HCT116 (cell line): ENCODE measurements at regions not wholly inside any gene's neighbourhood (a gene's known extent, or its start where the extent isn't known, plus 50 kb on each side); places are given as distances from the start of the nearest gene placed in this dataset.

Source experiments
- ATAC-seq: fragments of 200-7000 bp; cut with Tn5 transposase; 2 replicates; pipeline ENCODE4 v1.9.1; 2020; ENCODE audit warnings: mild to moderate bottlenecking, moderate library complexity
- BruUV-seq: library from RNA; stranded (reverse); fragments of 400-500 nt; replicated peaks from 2 replicates; lab custom pipeline; 2021; lab: Mats Ljungman, UMichigan
- CTCF ChIA-PET: fragments of 300-600 bp; sonication (Branson Sonifier 250); formaldehyde crosslinking; loops from one replicate; lab custom pipeline; 2021; ENCODE audit warnings: antibody characterized with exemption; lab: Charles Lee
- POLR2A ChIA-PET: fragments of 300-600, 350-600 bp; sonication (Branson Sonifier 250); formaldehyde crosslinking; loops from one replicate; lab custom pipeline; 2021; ENCODE audit warnings: antibody characterized with exemption; lab: Charles Lee
- RAD21 ChIA-PET, 2 experiments: fragments of 300-600 bp; sonication (Branson Sonifier 250); formaldehyde crosslinking; loops; one replicate each; lab custom pipeline; 2023; ENCODE audit warnings: low total read pairs in 2 of 2; ENCODE audit not compliant: uncharacterized antibody in 2 of 2, unreplicated experiment in 2 of 2, low non-redundant PET in 1 of 2; lab: Charles Lee
- DNase-seq: peaks from one replicate; pipeline ENCODE4 v3.0.0-alpha.2; 2010; ENCODE audit warnings: low read depth, low spot score
- H2AFZ ChIP-seq: fragments of 200-600 bp; shearing (Covaris generic), sonication (generic); 2 replicates; pipeline ENCODE4 v1.6.1; 2017; ENCODE audit warnings: low read depth, mixed run types, mixed read lengths, antibody characterized with exemption, low read length; ENCODE audit not compliant: poor library complexity, severe bottlenecking
- H3K27ac ChIP-seq: 2 replicates; pipeline ENCODE4 v1.5.1; 2012; ENCODE audit warnings: low read depth, low read length
- H3K27me3 ChIP-seq: fragments of 200-600 bp; sonication (generic); 2 replicates; pipeline ENCODE4 v1.6.1; 2016; ENCODE audit warnings: mixed run types, low read length, mixed read lengths; ENCODE audit not compliant: insufficient read depth
- H3K36me3 ChIP-seq, 2 experiments: fragments of 200-500 bp in 1 of 2; fragments of 200-600 bp in 1 of 2; sonication (Bioruptor generic) in 1 of 2; sonication (generic) in 1 of 2; 2 replicates each; pipeline versions ENCODE4 v1.5.1 to v1.6.1; 2014 to 2016; ENCODE audit warnings: low read length in 2 of 2, inconsistent platforms in 1 of 2, mixed read lengths in 1 of 2, mixed run types in 1 of 2; ENCODE audit not compliant: insufficient read depth in 2 of 2, control insufficient read depth in 1 of 2
- H3K4me1 ChIP-seq, 2 experiments: fragments of 200-600 bp in 1 of 2; sonication (generic) in 1 of 2; 2 replicates each; pipeline versions ENCODE4 v1.5.1 to v1.6.1; 2012 to 2017; ENCODE audit warnings: low read length in 2 of 2, inconsistent platforms in 1 of 2, mild to moderate bottlenecking in 1 of 2, mixed read lengths in 1 of 2, mixed run types in 1 of 2, moderate library complexity in 1 of 2; ENCODE audit not compliant: insufficient read depth in 2 of 2, control insufficient read depth in 1 of 2
- H3K4me2 ChIP-seq: fragments of 200-600 bp; sonication (generic); 2 replicates; pipeline ENCODE4 v1.6.1; 2017; ENCODE audit warnings: mixed run types, low read length, mixed read lengths
- H3K4me3 ChIP-seq, 2 experiments: fragments of 200-600 bp in 1 of 2; sonication (generic) in 1 of 2; replicated peaks in 1 of 2; 2 replicates each; pipeline ENCODE4 v1.5.1; 2011 to 2016; ENCODE audit warnings: low read length in 2 of 2, control low read depth in 1 of 2, low read depth in 1 of 2, mild to moderate bottlenecking in 1 of 2, mixed read lengths in 1 of 2, mixed run types in 1 of 2
- H3K79me2 ChIP-seq: fragments of 200-600 bp; sonication (generic); 2 replicates; pipeline ENCODE4 v1.6.1; 2017; ENCODE audit warnings: mild to moderate bottlenecking, mixed run types, low read length, moderate library complexity, mixed read lengths; ENCODE audit not compliant: insufficient read depth
- H3K9ac ChIP-seq: fragments of 200-600 bp; sonication (generic); 2 replicates; pipeline ENCODE4 v1.6.1; 2016; ENCODE audit warnings: low read length, mixed read lengths
- H3K9me2 ChIP-seq: fragments of 200-600 bp; sonication (generic), shearing (Covaris generic); 2 replicates; pipeline ENCODE4 v1.6.1; 2017; ENCODE audit warnings: mixed run types, mild to moderate bottlenecking, moderate library complexity; ENCODE audit not compliant: insufficient read depth
- H3K9me3 ChIP-seq, 2 experiments: fragments of 200-500 bp in 1 of 2; fragments of 200-600 bp in 1 of 2; sonication (Bioruptor generic) in 1 of 2; sonication (generic) in 1 of 2; 2 replicates each; pipeline ENCODE4 v1.6.1; 2014 to 2017; ENCODE audit warnings: low read length in 2 of 2, mixed read lengths in 2 of 2, inconsistent platforms in 1 of 2, low read depth in 1 of 2, mild to moderate bottlenecking in 1 of 2, mixed run types in 1 of 2, moderate library complexity in 1 of 2; ENCODE audit not compliant: control insufficient read depth in 1 of 2, insufficient read depth in 1 of 2
- H4K20me1 ChIP-seq: fragments of 200-600 bp; sonication (generic), shearing (Covaris generic); 2 replicates; pipeline ENCODE4 v1.6.1; 2017; ENCODE audit warnings: mixed run types, mild to moderate bottlenecking, moderate library complexity; ENCODE audit not compliant: insufficient read depth
- CBX3 ChIP-seq: IDR thresholded peaks from 2 replicates; pipeline ENCODE4 v1.6.1; 2012; ENCODE audit warnings: low read depth
- CEBPB ChIP-seq: IDR thresholded peaks from 2 replicates; pipeline ENCODE4 v1.6.1; 2012; ENCODE audit warnings: low read depth
- EGR1 ChIP-seq: IDR thresholded peaks from 2 replicates; pipeline ENCODE4 v1.6.1; 2012; ENCODE audit warnings: low read depth
- ELF1 ChIP-seq: IDR thresholded peaks from 2 replicates; pipeline ENCODE4 v1.6.1; 2012; ENCODE audit warnings: low read depth, borderline replicate concordance
- EZH2 ChIP-seq: fragments of 200-600 bp; sonication (generic); IDR thresholded peaks from 2 replicates; pipeline ENCODE4 v1.6.1; 2017; ENCODE audit warnings: antibody characterized with exemption, mixed run types
- JUND ChIP-seq: IDR thresholded peaks from 2 replicates; pipeline ENCODE4 v1.6.1; 2012
- POLR2A ChIP-seq: IDR thresholded peaks from 2 replicates; pipeline ENCODE4 v1.7.0; 2011; ENCODE audit warnings: borderline replicate concordance; ENCODE audit not compliant: insufficient read depth, insufficient read length; ENCODE audit errors: extremely low read depth
- POLR2AphosphoS5 ChIP-seq: IDR thresholded peaks from 2 replicates; pipeline ENCODE4 v1.6.1; 2011; ENCODE audit warnings: mild to moderate bottlenecking, low read depth, low read length, moderate library complexity
- RAD21 ChIP-seq: IDR thresholded peaks from 2 replicates; pipeline ENCODE4 v1.6.1; 2012; ENCODE audit warnings: low read depth, mild to moderate bottlenecking
- SIN3A ChIP-seq: IDR thresholded peaks from 2 replicates; pipeline ENCODE4 v1.6.1; 2012; ENCODE audit warnings: low read depth
- SP1 ChIP-seq: IDR thresholded peaks from 2 replicates; pipeline ENCODE4 v1.6.1; 2012; ENCODE audit warnings: low read depth
- SRF ChIP-seq: IDR thresholded peaks from 2 replicates; pipeline ENCODE4 v1.6.1; 2012; ENCODE audit warnings: low read depth
- TCF7L2 ChIP-seq: IDR thresholded peaks from 2 replicates; pipeline ENCODE4 v1.7.0; 2011; ENCODE audit warnings: borderline replicate concordance, inconsistent platforms; ENCODE audit not compliant: insufficient read depth, insufficient read length; ENCODE audit errors: extremely low read depth
- ZBTB33 ChIP-seq: IDR thresholded peaks from 2 replicates; pipeline ENCODE4 v1.6.1; 2011; ENCODE audit warnings: mild to moderate bottlenecking, low read length, moderate library complexity; ENCODE audit not compliant: insufficient replicate concordance; ENCODE audit errors: extremely low read depth
- ZFX ChIP-seq: fragments of 450-650 bp; IDR thresholded peaks from 2 replicates; pipeline ENCODE4 v1.6.1; 2017
- ZNF274 ChIP-seq: fragments of 200-500 bp; sonication (Bioruptor generic); IDR thresholded peaks from 2 replicates; pipeline ENCODE4 v1.6.1; 2014; ENCODE audit warnings: mild to moderate bottlenecking, low read depth, low read length, inconsistent platforms
- intact Hi-C: fragments of 100-400 bp; cut with micrococcal nuclease; formaldehyde crosslinking; loops from 2 replicates; pipeline ENCODE4 v1.10.0; 2022
- TF ChIP-seq, protein P1 (sequence below), 3 experiments: fragments of 200-600 bp in 1 of 3; sonication (generic) in 1 of 3; IDR thresholded peaks in 2 of 3; conservative IDR thresholded peaks in 1 of 3; 2 replicates each; pipeline ENCODE4 v1.5.1; 2012 to 2017; ENCODE audit warnings: low read depth in 2 of 3, low read length in 2 of 3, antibody characterized with exemption in 1 of 3, borderline replicate concordance in 1 of 3, control low read depth in 1 of 3, mild to moderate bottlenecking in 1 of 3, mixed read lengths in 1 of 3, mixed run types in 1 of 3, moderate library complexity in 1 of 3; ENCODE audit not compliant: insufficient read depth in 1 of 3

DNA sequence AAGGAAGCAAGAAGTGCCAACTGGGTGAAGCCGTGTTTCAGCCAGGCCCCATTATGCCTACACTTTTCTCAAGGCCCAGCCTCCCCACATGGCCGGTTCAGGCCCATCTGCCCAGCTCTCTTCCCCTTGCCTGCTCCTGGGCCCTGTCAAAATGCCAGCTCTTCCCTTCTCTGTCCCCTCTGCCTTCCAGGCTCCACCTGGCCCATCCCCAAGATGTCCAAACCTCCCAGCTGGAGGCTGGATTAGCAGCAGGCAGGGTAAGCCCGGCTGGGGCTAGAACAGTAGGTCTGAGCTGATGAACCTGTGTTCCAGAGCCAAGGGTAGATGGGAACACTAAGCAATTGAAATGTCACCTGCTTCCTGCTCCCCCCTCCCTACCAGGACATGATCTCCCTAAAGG lies 64.1 kb upstream of the HSPA9 start:
- Histone ChIP-seq H3K27me3 (no peaks in the 10 kb centered on the region), H3K9me3 (no peaks in the 10 kb centered on the region), H3K9ac (no peak overlapping the region), H3K4me3 (no peak overlapping the region), H3K9me2 (no peaks in the 10 kb centered on the region), H3K36me3 (no peaks in the 10 kb centered on the region), H3K4me2 (no peak overlapping the region), H3K4me1 (peaks cover 3 to 8% of the 10 kb centered on the region in 2 experiments; a peak in 3 of 4 replicates), H2AFZ (no peak overlapping the region), H4K20me1 (no peaks in the 10 kb centered on the region), H3K27ac (no peak overlapping the region), H3K79me2 (no peaks in the 10 kb centered on the region)
- POLR2A ChIA-PET, result interaction anchor here (0.5 to 0.6 kb wide), 2 partner anchors 60 to 126 kb away, joined by 3 read pairs; no protein-coding TSS in a partner anchor
- intact Hi-C loops, result no loop called here
- BruUV-seq, result no TSS peak
- DNase-seq (no peak), ATAC-seq (no peak)
- TF ChIP-seq SIN3A (no peak), CBX3 (no peak), ZFX (no peak), ELF1 (no peak), SRF (no peak), EZH2 (no peak)
- RAD21 ChIA-PET, result interaction anchor here in 1 of 2 experiments (1.0 to 1.2 kb wide), 2 partner anchors 10 to 211 kb away, joined by 3 read pairs; no protein-coding TSS in a partner anchor
- CTCF ChIA-PET, result no interaction called here

- ATAC-seq (no peak), DNase-seq (no peak)
- H3K27ac ChIP-seq, result no peak overlapping the region
- no peaks in the 10 kb centered on the region for H3K27me3 ChIP-seq
- no peak overlapping the region for H3K9ac ChIP-seq
- no peaks in the 10 kb centered on the region for H3K9me3 ChIP-seq
- H3K9me2 ChIP-seq, result no peaks in the 10 kb centered on the region
- BruUV-seq, result no TSS peak
- intact Hi-C loops, result no loop called here
- no peaks in the 10 kb centered on the region for H3K36me3 ChIP-seq
- no peak overlapping the region for H3K4me2 ChIP-seq
- no peaks in the 10 kb centered on the region for H3K79me2 ChIP-seq
- CTCF ChIA-PET, result interaction anchor here (1.2 kb wide), 1 partner anchor 152 kb away, joined by 3 read pairs; no protein-coding TSS in a partner anchor
- H2AFZ ChIP-seq, result no peak overlapping the region
- peaks cover 3 to 17% of the 10 kb centered on the region in 2 experiments; a peak in 3 of 4 replicates for H3K4me1 ChIP-seq
- POLR2A ChIA-PET, result no interaction called here
- no peak overlapping the region for H3K4me3 ChIP-seq
- RAD21 ChIA-PET, result interaction anchor here in 1 of 2 experiments (0.7 kb wide), 1 partner anchor 295 kb away, joined by 3 read pairs; no protein-coding TSS in a partner anchor
- no peaks in the 10 kb centered on the region for H4K20me1 ChIP-seq
- no peak for TF ChIP-seq ZNF274
- no peak for TF ChIP-seq CEBPB
- TF ChIP-seq POLR2AphosphoS5, result no peak
- no peak for TF ChIP-seq RAD21
- TF ChIP-seq EGR1, result no peak
- no peak for TF ChIP-seq JUND
- TF ChIP-seq, protein P1, sequence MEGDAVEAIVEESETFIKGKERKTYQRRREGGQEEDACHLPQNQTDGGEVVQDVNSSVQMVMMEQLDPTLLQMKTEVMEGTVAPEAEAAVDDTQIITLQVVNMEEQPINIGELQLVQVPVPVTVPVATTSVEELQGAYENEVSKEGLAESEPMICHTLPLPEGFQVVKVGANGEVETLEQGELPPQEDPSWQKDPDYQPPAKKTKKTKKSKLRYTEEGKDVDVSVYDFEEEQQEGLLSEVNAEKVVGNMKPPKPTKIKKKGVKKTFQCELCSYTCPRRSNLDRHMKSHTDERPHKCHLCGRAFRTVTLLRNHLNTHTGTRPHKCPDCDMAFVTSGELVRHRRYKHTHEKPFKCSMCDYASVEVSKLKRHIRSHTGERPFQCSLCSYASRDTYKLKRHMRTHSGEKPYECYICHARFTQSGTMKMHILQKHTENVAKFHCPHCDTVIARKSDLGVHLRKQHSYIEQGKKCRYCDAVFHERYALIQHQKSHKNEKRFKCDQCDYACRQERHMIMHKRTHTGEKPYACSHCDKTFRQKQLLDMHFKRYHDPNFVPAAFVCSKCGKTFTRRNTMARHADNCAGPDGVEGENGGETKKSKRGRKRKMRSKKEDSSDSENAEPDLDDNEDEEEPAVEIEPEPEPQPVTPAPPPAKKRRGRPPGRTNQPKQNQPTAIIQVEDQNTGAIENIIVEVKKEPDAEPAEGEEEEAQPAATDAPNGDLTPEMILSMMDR (IDR thresholded peaks at IDR 0.05 in 2 of 3, conservative IDR thresholded peaks at IDR 0.05 in 1 of 3; ENCODE audit: borderline replicate concordance in 1 of 3, insufficient read depth in 1 of 3, low read depth in 2 of 3, low read length in 2 of 3), result no peak
- TF ChIP-seq SRF, result no peak
- no peak for TF ChIP-seq POLR2A
- TF ChIP-seq ZBTB33, result no peak
- no peak for TF ChIP-seq TCF7L2
- no peak for TF ChIP-seq SP1
- TF ChIP-seq ELF1, result no peak
These were observed 62.1 kb upstream of the HSPA9 start for GRCh38 chr5:138637256-138637655.
